Fibroblast of the conjunctiva (primary cell): ENCODE measurements at regions not wholly inside any gene's neighbourhood (a gene's known extent, or its start where the extent isn't known, plus 50 kb on each side); places are given as distances from the start of the nearest gene placed in this dataset.
"Not testable (repeated sequence)": the region's sequence is repeated elsewhere in the genome, so short reads cannot be mapped to it uniquely, and the experiment has no call there.

ENCODE experiments used
- DNase-seq: peaks from one replicate; pipeline ENCODE4 v3.0.0-alpha.2; 2010; ENCODE audit warnings: low read depth

DNA sequence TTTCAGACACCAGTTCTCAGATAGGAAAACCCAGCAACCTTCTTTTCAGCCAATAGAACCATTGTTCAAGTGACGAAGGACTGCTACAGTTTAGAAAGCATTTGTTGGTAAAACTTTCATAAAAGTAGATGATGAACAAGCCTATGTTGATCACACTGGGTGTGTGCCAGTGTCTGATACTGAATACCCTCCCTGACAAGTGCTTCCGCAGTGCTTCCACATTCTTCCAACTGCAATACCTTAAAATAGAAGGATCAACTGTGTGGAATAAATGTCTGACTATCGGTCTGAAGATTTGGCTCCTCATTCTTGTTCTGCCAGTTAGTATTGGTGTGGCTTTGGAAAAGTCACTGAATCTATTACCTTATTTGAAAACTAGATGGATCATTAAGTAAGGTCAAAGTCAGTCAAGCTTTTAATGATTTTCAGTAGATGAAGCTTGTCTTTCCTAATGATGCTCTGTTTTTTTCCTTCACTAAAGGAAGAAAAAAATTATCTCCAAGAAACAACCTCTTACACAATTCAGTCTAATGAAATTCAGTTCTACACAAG lies 479.4 kb upstream of the CBLB start:
- DNase-seq = no peak

DNA sequence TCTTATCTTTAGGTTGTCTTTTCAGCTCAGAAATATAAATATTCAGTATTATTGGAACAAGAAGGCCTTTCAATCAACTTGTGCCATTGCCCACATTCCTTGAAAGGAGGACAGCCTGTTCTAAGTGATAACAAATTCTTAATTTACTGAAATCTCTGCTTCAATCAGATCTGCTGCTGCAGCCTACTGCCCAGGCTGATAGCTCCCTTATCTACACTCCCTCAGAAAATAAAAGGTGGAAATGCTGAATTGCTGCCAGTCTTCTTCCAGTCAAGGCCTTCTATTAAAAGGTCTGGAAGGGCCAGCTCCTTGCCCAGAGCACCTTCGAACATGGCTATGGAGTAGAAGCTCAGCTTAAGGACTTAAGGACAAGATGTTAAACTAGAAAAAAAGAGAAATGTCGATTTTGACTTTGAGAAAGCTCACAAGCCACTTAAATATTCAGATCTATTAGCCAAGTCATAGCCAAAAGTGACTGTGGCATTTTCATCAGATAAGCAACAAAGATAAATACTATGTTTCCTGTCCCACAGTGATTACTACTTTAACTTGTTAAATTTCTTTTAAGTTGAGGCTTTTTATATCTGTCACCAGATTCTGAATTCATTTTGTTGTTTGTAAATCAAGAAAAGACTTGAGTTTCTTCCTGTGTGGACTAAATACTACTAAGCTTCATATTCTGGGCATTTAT lies 480.5 kb upstream of the CBLB start:
- DNase-seq = no peak

DNA sequence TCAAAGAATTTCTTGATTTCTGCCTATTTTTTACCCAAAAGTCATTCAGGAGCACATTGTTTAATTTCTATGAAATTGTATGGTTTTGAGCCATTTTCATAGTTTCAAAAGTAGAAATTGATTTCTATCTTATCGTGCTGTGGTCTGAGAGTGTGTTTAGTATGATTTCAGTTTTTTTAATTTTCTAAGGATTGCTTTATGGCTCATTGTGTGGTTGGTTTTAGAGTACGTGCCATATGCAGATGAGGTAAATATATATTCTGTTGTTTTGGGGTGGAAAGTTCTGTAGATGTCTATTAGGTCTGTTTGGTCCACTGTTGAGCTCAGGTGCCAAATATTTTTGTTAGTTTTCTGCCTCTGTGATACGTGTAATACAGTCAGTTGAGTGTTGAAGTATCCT lies 487.1 kb upstream of the CBLB start:
- no peak for DNase-seq

DNA sequence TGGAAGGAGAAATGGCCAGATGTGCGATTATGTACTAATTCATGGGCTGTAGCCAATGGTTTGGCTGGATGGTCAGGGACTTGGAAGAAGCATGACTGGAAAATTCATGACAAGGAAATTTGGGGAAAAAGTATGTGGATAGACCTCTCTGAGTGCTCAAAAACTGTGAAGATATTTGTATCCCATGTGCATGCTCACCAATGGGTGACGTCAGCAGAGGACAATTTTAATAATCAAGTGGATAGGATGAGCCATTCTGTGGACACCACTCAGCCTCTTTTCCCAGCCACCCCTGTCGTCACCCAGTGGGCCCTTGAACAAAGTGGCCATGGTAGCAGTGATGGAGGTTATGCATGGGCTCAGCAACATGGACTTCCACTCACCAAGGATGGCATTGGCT lies 490.9 kb upstream of the CBLB start:
- no peak for DNase-seq

DNA sequence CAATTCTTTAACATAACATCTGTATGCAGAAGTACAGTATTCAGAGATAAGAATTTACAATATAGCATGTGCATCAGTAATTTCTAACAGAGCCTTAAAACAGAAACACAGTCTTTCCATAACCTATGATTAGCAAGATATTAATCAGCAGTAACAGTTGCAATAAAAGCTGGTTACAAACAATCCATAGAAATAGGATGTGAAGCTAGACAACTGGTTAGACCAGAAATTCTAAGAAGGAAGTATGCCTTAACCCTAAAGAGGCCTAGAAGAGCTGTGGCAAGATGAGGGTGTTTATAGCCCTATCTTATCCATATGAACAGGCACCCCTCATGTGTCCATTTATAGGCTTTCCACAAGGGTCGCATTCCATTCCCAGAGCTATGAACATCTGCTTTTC lies 492.1 kb upstream of the CBLB start:
- DNase-seq = not testable (repeated sequence)

DNA sequence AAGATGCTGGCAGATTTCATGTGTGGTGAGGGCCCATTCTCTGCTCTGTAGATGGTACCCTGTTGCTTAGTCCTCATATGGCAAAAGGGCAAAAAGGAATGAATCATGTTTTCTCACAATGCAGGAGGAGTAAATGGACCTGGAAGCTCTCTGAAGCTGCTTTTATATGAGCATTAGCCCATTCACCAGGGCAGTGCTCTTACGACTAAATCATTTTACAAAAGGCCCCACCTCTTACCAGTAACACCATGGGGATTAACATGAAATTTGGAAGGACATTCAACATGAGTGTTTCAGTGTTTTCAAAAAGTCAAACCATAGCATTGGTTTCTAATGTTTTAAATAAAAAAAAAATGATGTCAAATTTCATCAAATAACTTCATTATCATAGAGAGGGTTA lies 495.7 kb upstream of the CBLB start:
- DNase-seq = no peak

DNA sequence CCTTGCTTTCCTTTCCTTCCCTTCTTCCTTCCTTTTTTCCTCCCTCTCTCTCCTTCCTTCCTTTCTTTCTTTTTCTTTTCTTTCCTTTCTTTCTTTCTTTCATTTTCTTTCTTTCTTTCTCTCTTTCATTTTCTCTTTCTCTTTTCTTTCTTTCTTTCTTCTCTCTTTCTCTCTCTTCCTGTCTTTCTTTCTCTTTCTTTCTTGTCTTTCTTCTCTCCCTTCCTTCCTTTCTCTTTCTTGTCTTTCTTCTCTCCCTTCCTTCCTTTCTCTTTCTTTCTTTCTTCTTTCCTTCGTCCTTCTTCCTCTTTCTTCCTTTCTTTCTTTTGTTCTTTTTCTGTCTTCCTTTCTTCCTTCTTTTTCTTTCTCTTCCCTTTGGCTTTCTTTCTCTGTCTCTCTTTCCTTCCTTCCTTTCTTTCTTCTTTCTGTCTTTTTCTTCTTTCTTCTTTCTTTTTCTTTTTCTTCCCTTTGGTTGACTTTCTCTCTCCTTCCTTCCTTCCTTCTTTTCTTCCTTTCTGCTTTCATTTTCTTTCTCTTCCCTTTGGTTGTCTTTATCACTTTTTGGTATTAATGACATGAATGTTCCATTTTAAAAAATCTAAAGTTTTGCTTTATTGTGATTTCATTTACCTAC lies 496.4 kb upstream of the CBLB start:
- DNase-seq = no peak

DNA sequence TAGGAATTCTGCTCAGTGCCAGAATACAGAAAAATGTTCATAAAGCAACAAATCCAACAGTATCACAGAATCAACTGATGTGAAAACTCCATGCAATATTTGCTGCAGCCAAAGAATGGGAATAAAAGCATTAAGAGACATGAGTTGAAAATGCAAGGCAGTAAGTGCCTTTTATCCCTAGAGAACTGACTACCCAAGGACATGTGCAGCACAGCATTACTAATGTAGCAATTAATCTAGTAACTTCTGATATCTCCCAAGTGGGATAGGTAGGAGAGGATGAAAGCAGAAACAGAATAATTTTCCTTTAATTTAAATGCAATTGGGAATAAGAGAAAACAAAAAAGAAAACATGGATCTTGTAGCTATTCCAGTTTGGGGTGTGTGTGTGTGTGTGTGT lies 497.5 kb upstream of the CBLB start:
- DNase-seq = no peak

DNA sequence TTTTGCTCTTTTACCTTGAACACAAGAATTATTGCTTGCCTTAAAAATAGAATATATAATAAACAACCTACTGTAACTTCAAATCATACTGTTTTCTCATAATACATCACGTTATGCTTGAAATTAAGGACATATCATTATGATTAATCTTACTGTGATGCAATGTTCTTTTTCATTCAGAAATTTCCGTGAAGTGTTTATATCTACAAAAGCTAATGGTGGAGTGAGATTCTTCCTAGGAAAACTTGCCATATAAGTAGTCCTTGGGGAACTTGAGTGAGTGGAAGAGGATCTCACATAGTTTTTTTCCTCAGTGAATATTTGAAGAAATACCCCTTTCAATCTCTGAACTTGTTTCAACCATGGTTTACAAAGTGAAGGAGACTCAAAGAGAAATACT lies 498.7 kb upstream of the CBLB start:
- no peak for DNase-seq

DNA sequence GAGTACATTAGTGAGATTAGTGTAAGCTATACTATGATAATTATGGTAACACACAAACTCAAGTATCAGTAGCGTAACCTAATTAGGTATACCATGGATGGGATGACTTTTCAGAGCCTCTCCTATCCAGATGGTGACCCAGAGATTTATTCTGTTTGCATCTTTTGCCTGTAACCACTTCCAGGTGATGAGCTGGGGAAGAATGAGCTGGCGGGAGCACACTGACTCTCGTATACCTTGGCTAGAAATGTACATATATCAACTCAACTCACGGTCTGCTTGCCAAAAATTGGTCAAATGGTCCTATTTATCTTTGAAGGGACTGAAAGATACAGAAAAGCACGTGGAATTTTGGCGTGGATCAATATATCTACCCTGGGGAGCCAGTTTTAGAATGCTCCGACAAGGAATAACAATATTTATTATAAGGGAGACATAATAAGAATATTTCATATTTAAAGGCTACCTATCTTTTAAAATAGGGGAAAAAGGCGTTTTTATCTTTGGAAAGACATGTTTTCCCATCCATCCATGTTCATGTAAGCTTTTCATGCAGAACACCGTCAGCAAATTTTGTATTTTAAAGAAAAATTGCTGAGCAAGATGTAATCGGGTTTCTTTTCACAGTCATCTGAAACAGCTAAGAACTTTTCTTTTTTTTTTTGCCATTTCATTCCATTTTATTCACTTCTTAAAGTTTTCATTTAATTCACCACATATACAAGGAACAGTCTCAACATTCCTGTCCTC lies 502.6 kb upstream of the CBLB start:
- no peak for DNase-seq

DNA sequence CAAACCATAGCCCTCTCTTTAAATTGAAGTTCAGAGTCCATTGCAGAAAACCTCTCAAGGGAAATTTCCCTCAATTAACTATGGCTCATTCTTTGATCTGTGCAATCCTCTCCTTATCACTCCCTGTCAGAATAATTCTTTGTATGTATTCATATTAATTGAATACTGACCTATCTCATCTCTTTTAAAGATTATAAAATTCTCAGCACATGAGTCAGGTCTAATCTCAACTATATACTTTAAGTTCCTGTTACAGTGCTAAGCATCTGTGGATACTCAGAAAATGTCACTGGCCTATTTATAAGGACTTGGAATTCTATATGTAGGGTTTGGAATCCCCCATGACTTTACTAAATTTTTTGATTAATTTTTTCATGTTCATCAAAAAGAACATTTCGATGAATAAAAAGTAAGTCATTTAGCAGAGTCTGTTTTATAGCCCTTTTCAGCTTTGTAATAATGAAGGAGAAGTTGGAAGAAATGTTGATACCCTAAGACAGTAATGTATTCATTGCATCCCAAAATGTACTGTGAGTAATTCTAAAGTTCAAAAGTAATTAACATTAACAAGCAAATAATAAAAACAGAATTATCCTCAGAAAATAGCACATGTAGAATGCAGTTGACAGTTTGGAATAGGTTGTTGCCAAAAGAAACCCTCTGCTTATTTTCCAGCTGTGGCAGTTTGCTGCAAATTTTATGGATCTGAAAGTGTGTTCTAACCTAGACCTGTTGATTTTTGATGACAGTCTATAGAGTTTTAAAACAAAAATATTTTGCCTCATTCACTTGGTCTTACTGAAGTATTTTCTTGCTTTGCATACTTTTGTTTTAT lies 503.4 kb upstream of the CBLB start:
- no peak for DNase-seq

DNA sequence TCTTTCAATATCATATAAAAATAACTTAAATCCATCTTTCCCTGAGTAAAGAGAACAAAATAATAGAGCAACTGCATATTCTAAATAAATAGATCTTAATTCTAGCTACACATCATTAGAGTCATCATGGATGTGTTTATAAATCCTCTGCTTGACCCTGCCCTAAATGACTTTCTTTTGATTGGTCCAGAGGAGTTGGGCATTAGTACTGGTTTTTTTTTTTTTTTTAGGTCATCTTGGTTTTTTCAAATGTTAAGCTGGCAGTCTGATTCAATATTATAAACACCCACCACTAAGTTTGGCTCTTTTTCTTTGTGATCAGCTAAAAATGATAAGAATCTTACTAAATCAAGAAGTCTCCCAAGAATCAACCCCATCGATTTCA lies 504.0 kb upstream of the CBLB start:
- no peak for DNase-seq

DNA sequence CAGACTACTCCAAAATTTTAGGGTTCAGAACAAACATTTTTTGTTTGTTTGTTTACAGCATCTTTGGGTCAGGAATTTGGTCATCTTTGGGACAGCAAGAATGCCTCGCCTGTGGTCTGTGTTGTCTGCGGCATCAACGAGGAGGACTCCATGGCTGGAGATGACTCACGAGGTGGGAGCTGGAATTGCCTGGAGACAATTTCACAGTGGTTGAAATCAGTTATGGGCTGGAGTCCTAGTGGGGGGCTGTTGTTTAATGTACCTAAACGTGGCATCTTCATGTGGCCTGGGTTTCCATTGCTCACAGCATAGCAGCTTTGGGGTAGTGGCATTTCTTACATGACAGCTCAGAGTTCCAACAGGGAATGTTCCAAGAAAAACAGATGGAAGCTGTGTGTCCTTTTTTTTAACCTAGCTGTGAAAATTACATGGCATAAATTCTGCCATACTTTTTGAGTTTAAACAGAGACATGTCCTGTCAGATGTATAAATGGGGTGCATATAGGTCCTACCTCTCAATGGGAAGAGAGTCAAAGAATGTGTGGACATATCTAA lies 507.3 kb upstream of the CBLB start:
- DNase-seq = no peak

DNA sequence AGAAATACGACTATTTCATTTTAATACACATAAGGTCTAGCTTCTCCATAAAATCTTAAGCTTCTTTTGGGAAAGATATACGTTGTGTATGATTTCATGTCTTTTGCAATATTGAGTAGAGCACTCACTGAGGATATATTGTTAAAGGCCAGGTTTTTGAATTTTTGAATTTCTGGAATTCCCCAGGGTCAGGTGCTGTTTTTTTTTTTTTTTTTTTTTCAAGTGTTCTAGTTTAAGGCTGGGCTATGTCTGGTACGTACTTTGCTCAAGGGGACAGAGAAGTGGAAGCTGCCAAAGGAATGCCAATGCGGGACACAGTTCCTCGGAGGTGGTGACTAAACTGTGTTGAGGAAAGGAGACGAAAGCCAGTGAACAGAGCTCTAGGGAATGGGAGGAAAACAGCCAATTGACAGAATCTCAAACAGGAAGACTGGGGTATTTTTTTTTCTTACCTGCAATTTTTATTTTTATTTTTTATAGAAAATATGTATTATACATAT lies 510.5 kb upstream of the CBLB start:
- DNase-seq = no peak

DNA sequence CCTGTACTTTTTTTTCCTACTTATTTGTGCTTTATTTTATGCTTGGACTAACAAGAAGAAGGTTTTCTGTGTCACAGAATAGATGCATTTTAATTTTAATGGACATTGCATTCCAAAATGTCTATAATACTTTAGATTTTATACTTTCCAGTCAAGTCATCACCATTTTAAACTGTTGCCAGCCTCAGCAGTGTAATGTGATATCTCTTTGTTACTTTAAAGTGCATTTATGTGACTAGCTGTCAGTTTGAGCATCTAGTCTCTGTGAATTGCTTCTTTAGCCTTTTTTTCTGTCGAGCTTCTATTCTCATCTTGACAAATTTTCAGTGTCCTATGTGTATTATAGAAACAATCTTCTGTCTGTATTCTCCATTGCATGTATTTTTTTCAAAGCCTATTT lies 511.4 kb upstream of the CBLB start:
- no peak for DNase-seq

DNA sequence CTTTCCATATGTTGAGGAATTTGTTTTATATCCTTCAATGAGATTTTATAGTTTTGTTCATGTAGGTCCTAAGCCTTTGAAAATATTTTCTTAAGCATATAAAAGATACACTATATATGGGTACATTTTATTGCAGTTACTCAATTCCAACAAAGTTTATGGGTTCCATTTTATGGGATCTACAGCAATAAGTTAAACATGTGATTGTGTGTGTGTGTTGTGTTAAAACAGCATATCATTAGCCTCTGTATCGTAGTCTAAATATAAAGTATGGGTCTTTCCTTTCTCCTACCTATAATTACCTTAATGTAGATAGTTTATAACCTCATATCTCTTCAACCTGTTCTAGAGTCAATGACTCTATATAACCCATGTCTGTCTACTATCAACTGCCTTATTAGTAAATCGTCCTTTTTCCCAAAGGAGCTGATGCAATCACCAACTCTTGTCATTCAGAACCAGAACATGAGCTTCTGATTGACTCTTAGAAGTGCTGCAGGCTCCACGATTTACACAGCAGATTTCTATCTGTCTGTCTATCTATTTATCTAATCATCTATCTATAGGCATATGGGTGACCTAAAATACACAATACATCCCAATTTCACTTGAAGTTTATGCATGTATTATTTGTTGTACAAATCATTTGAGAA lies 512.6 kb upstream of the CBLB start:
- DNase-seq = no peak

DNA sequence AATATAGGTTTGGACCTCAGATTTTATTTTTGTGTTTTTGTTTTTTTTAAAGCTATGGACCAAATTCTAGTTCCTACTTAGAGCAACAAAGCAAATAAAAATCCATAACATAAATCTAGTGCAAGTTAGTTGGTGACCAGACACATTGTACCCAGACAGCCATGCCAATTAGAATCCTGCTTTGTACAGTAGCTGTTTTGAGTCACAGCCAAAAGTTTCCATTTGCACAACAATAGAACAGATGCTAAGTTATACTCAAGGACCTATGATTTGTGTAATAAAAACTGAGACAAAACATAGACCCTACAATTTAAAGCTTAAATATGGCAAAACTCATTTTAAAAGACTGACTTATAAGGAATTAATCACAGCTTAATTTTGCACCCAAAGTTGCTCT lies 513.1 kb upstream of the CBLB start:
- DNase-seq = no peak

DNA sequence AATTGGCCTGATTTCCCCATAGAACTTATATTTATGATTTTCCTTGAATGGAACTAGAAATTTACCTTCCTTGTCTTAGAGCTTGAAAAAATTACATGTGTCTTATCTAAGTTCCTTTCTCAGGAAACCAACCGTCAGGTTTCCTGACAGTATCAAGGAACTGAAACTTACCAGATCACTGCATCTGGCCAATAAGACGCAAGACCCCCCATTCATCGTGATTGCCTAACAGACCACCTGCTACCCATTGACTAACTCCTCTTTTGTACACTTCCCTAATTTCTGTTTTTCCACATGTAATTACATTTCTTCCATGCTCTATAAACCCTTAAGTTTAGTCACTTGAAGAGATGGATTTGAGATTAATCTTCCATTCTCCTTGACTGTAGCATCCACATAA lies 517.2 kb upstream of the CBLB start:
- no peak for DNase-seq

DNA sequence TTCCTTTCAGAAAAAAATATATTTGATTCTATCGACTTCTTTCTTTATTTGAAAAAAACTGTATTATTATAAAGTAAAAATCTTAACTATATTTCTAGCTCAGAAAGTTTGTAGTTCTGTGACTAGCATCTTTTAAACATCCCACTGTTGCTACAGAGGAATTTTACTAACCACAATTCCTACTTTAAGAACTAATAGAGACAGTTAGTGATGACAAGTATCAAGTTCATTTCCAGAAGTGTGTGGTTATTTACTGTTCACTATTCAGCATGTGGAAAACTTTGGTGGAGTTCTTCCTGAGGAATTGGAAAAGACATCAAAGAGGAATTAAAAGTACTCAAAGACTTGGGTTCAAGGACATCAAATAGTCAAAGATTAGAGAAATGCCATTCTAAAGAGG lies 524.1 kb upstream of the CBLB start:
- DNase-seq = no peak

DNA sequence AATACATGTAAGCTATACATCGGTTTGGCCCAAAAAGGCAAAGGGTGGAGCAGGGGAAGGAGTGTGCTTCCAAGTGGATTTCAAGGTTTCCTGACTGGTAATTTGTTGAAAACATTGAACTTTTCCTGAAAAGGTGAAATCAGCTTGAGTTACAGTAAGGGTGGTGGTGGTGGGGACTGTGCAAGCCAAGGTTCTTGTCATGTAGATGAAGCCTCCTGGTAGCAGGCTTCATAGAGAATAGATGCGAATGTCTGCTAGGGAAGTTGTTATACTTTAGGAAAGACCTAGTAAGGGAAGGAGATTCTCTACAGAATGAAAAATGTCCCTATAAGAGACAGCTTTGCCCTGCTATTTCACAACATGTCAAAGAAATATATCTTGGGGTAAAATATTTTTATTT lies 528.2 kb upstream of the CBLB start:
- no peak for DNase-seq

DNA sequence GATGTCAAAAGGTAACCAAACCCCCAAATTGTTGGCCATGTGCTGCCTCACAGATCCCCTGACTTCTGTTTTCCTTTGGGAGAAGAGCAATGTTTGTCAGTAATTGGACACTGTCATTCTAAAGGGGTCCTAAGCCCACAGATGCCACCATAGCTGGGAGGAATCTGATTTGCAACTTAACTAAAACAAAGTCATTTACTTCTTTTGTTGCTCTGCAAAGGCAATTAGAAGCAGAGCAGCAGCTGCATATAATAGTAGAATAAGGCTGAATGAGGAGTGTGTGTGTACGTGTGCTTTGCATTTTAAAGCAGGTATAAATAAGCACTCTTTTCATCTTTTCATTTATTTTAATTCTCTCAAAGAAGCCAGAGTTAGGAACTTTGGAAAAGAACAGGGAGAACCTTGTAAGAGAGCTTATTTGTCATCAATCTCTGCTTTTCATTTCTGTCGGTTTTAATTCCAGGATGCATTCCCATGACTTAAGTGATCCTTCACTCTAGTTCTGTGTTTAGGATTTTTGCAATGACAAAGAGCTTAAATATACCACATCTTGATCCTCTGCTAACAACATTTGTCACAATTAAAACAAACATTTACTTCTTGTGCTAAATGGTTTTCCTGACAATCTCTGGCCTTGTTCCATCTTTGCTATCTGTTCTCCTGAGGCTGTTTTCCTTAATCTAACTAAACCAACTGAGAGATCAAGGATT lies 530.2 kb upstream of the CBLB start:
- no peak for DNase-seq
